ENCODE measurements at regions not wholly inside any gene's neighbourhood (a gene's known extent, or its start where the extent isn't known, plus 50 kb on each side); places are given as distances from the start of the nearest gene placed in this dataset.
A peak's percentile ranks its signal among the peaks of the same experiment; 100 is the strongest.
"Not testable (repeated sequence)": the region's sequence is repeated elsewhere in the genome, so short reads cannot be mapped to it uniquely, and the experiment has no call there.

GRCh38 chr1:81179242-81179641 lies 621.5 kb upstream of the ADGRL2 start:
- ATAC-seq (peak in 3 of 4 donors; percentile 58 to 78 (median 70)), DNase-seq (no peak)
- WGBS (ENCODE audit: insufficient coverage, low coverage, low lambda C conversion rate, missing lambda C conversion rate): 0% methylated on average over 1 of the region's 1 CpG

GRCh38 chr1:81178431-81179093 lies 622.2 kb upstream of the ADGRL2 start:
- ATAC-seq; H3K36me3 ChIP-seq; H3K4me3 ChIP-seq; intact Hi-C loops (cut with DNase I); H3K27ac ChIP-seq; DNase-seq; H3K9me3 ChIP-seq; H3K27me3 ChIP-seq: not testable (repeated sequence)
- peaks cover 0 to 23% (median 3%) of the 10 kb centered on the region in 4 donors for H3K4me1 ChIP-seq
- whole genome bisulfite sequencing (ENCODE audit: insufficient coverage, low coverage, low lambda C conversion rate, missing lambda C conversion rate): 93% methylated on average over 3 of the region's 30 CpGs

More at GRCh38 chr1:81179242-81179641, 621.5 kb upstream of the ADGRL2 start:
- TF ChIP-seq POLR2A (IDR thresholded peaks at IDR 0.05) (no peak), CTCF (IDR thresholded peaks at IDR 0.05) (no peak)
- H3K27me3 ChIP-seq: no peaks in the 10 kb centered on the region
- peaks cover 0 to 7% (median 0%) of the 10 kb centered on the region in 4 donors for H3K9me3 ChIP-seq
- intact Hi-C loops (cut with DNase I): no loop called here
- no peaks in the 10 kb centered on the region for H3K36me3 ChIP-seq
- peaks cover 0 to 20% (median 3%) of the 10 kb centered on the region in 4 donors for H3K4me1 ChIP-seq
- H3K27ac ChIP-seq: no peak overlapping the region
- no peak overlapping the region for H3K4me3 ChIP-seq

GRCh38 chr1:81174811-81175476 lies 625.8 kb upstream of the ADGRL2 start:
- H3K9me3 ChIP-seq: no peaks in the 10 kb centered on the region
- TF ChIP-seq CTCF (IDR thresholded peaks at IDR 0.05) (no peak), POLR2A (IDR thresholded peaks at IDR 0.05) (no peak)
- DNase-seq (no peak), ATAC-seq (peak in 2 of 4 donors; percentile 16 to 73)
- H3K27ac ChIP-seq: no peak overlapping the region
- WGBS (ENCODE audit: insufficient coverage, low coverage, low lambda C conversion rate, missing lambda C conversion rate): 40% methylated on average over 1 of the region's 2 CpGs
- no peaks in the 10 kb centered on the region for H3K36me3 ChIP-seq
- H3K27me3 ChIP-seq: no peaks in the 10 kb centered on the region
- intact Hi-C loops (cut with DNase I): no loop called here
- H3K4me1 ChIP-seq: peaks cover 0 to 23% (median 3%) of the 10 kb centered on the region in 4 donors
- H3K4me3 ChIP-seq: no peak overlapping the region

GRCh38 chr1:81174052-81174451 lies 626.7 kb upstream of the ADGRL2 start:
- TF ChIP-seq CTCF (IDR thresholded peaks at IDR 0.05): no peak
- no peak for TF ChIP-seq POLR2A (IDR thresholded peaks at IDR 0.05)
- DNase-seq (no peak), ATAC-seq (peak; percentile 46 to 90 (median 74))
- intact Hi-C loops (cut with DNase I): no loop called here
- H3K36me3 ChIP-seq: no peaks in the 10 kb centered on the region
- WGBS (ENCODE audit: insufficient coverage, low coverage, low lambda C conversion rate, missing lambda C conversion rate): 33% methylated on average over 1 of the region's 2 CpGs
- no peak overlapping the region for H3K4me3 ChIP-seq
- H3K27me3 ChIP-seq: no peaks in the 10 kb centered on the region
- no peaks in the 10 kb centered on the region for H3K9me3 ChIP-seq
- no peak overlapping the region for H3K27ac ChIP-seq
- H3K4me1 ChIP-seq: peaks cover 0 to 23% (median 3%) of the 10 kb centered on the region in 4 donors

GRCh38 chr1:81172483-81172882 lies 628.3 kb upstream of the ADGRL2 start:
- Histone ChIP-seq H3K4me1 (peaks cover 0 to 23% (median 3%) of the 10 kb centered on the region in 4 donors), H3K27me3 (no peaks in the 10 kb centered on the region), H3K9me3 (no peaks in the 10 kb centered on the region), H3K4me3 (no peak overlapping the region), H3K36me3 (no peaks in the 10 kb centered on the region), H3K27ac (no peak overlapping the region)
- intact Hi-C loops (cut with DNase I): no loop called here
- WGBS (ENCODE audit: insufficient coverage, low coverage, low lambda C conversion rate, missing lambda C conversion rate): 81% methylated on average over 2 of the region's 2 CpGs
- DNase-seq (no peak), ATAC-seq (no peak)
- TF ChIP-seq POLR2A (IDR thresholded peaks at IDR 0.05) (no peak), CTCF (IDR thresholded peaks at IDR 0.05) (no peak)

All from right lobe of liver (tissue), 6 donors.